ENCODE measurements at regions not wholly inside any gene's neighbourhood (a gene's known extent, or its start where the extent isn't known, plus 50 kb on each side); places are given as distances from the start of the nearest gene placed in this dataset. TPM values are rescaled to one million over a fixed set of nuclear protein-coding genes. Genes with fewer than 3 reads are reported as not detected.

GRCh38 chr3:153110041-153110440 lies 52.0 kb upstream of the RAP2B start (continued):
- TF ChIP-seq ETS1 (IDR thresholded peaks at IDR 0.05) (no peak), CTCF (conservative IDR thresholded peaks at IDR 0.05; ENCODE audit: low read depth in 2 of 2) (no peak)

GRCh38 chr3:153111016-153111415 lies 51.0 kb upstream of the RAP2B start:
- Histone ChIP-seq H3K9me2 (ENCODE audit: insufficient read depth) (no peaks in the 10 kb centered on the region), H3K36me3 (ENCODE audit: insufficient read depth) (no peaks in the 10 kb centered on the region), H4K20me1 (replicated peaks; ENCODE audit: insufficient read depth) (no peaks in the 10 kb centered on the region), H3K79me2 (replicated peaks; ENCODE audit: insufficient read depth) (no peaks in the 10 kb centered on the region), H3K27ac (ENCODE audit: low read depth) (no peak overlapping the region), H3K27me3 (ENCODE audit: insufficient read depth) (no peaks in the 10 kb centered on the region), H3K4me3 (no peak overlapping the region), H3F3A (replicated peaks; ENCODE audit: low read depth) (no peaks in the 10 kb centered on the region), H3K4me1 (ENCODE audit: insufficient read depth) (no peaks in the 10 kb centered on the region), H2AFZ (no peak overlapping the region), H3K4me2 (no peak overlapping the region)
- no peak for DNase-seq (ENCODE audit: low spot score)
- H3K27me3 Mint-ChIP-seq (ENCODE audit: insufficient read depth, low read depth, poor library complexity), result no peaks in the 10 kb centered on the region
- H3K36me3 Mint-ChIP-seq (ENCODE audit: low read depth), result no peaks in the 10 kb centered on the region
- no peak overlapping the region for H3K27ac Mint-ChIP-seq
- H3K4me1 Mint-ChIP-seq, result no peaks in the 10 kb centered on the region
- no peak for ATAC-seq
- TF ChIP-seq ETS1 (IDR thresholded peaks at IDR 0.05) (no peak), EZH2phosphoT487 (IDR thresholded peaks at IDR 0.05; ENCODE audit: unreplicated experiment) (no peak)
- H3K9me3 Mint-ChIP-seq, result no peaks in the 10 kb centered on the region; the same call in 2 of the 3 replicates
- H3K4me3 Mint-ChIP-seq, result no peak overlapping the region

Small RNA genes in the stretch of these regions (small RNA-seq; reads per million reads assigned to genes)
- gene HMGN2P13 (ENCODE audit: low replicate concordance), result not detected

Measured in GM23338 (cell line).